B cell (primary cell): ENCODE measurements at regions not wholly inside any gene's neighbourhood (a gene's known extent, or its start where the extent isn't known, plus 50 kb on each side); places are given as distances from the start of the nearest gene placed in this dataset.

Experiments
- ATAC-seq: fragments of 200-7000 bp; cut with Tn5 transposase; one replicate; pipeline ENCODE4 v1.10.0; 2021; ENCODE audit warnings: low read depth, mild to moderate bottlenecking, moderate number of reproducible peaks, moderate library complexity
- CTCF ChIA-PET: fragments of 350-600 bp; sonication (Branson Sonifier 250); formaldehyde crosslinking; loops from one replicate; lab custom pipeline; 2021; ENCODE audit warnings: antibody characterized with exemption, inconsistent platforms; lab: Charles Lee
- POLR2A ChIA-PET: fragments of 350-600 bp; sonication (Branson Sonifier 250); formaldehyde crosslinking; loops from one replicate; lab custom pipeline; 2021; ENCODE audit warnings: antibody characterized with exemption; lab: Charles Lee
- DNase-seq: peaks from one replicate; pipeline ENCODE4 v3.0.0; 2013
- H2AFZ ChIP-seq: 2 replicates; pipeline ENCODE4 v1.6.1; 2012; ENCODE audit warnings: mild to moderate bottlenecking, low read depth, low read length; ENCODE audit not compliant: insufficient read depth, poor library complexity, severe bottlenecking
- H3K27ac ChIP-seq, 2 donors: 1 replicate in 1 of 2; 2 replicates in 1 of 2; pipeline ENCODE4 v1.5.1; 2012 to 2013; ENCODE audit warnings: low read length in 2 of 2, mild to moderate bottlenecking in 2 of 2, moderate library complexity in 1 of 2
- H3K27me3 ChIP-seq, 4 experiments: fragments of 200-600 bp in 1 of 4; sonication (generic) in 1 of 4; replicated peaks in 1 of 4; 1 replicate in 2 of 4; 2 replicates in 2 of 4; pipeline versions ENCODE4 v1.6.1 to v1.7.0; 2013 to 2016; ENCODE audit warnings: low read length in 3 of 4, mild to moderate bottlenecking in 2 of 4, mixed read lengths in 1 of 4, moderate library complexity in 1 of 4; ENCODE audit not compliant: insufficient read depth in 4 of 4, control insufficient read depth in 3 of 4; ENCODE audit errors: control extremely low read depth in 1 of 4
- H3K36me3 ChIP-seq, 2 experiments: replicated peaks in 1 of 2; 1 replicate in 1 of 2; 2 replicates in 1 of 2; pipeline versions ENCODE4 v1.6.1 to v1.7.1; 2013; ENCODE audit warnings: low read length in 1 of 2; ENCODE audit not compliant: insufficient read depth in 2 of 2, control insufficient read depth in 1 of 2; ENCODE audit errors: control extremely low read depth in 1 of 2, extremely low read depth in 1 of 2
- H3K4me1 ChIP-seq, 2 donors: fragments of 200-600 bp in 1 of 2; sonication (generic) in 1 of 2; 1 replicate in 1 of 2; 2 replicates in 1 of 2; pipeline versions ENCODE4 v1.5.1 to v1.6.1; 2013 to 2017; ENCODE audit warnings: low read length in 2 of 2; ENCODE audit not compliant: control insufficient read depth in 2 of 2, insufficient read depth in 2 of 2
- H3K4me2 ChIP-seq: replicated peaks from 2 replicates; pipeline ENCODE3; 2012; ENCODE audit warnings: mild to moderate bottlenecking, low read depth, low read length; ENCODE audit not compliant: poor library complexity, severe bottlenecking
- H3K4me3 ChIP-seq, 5 experiments: fragments of 200-600 bp in 1 of 5; sonication (generic) in 1 of 5; 1 replicate in 3 of 5; 2 replicates in 2 of 5; pipeline versions ENCODE4 v1.5.1 to v1.7.0; 2011 to 2016; ENCODE audit warnings: low read length in 4 of 5, mild to moderate bottlenecking in 4 of 5, low read depth in 2 of 5, control low read depth in 1 of 5, moderate library complexity in 1 of 5; ENCODE audit not compliant: insufficient read depth in 1 of 5; ENCODE audit errors: control extremely low read depth in 1 of 5, extremely low read depth in 1 of 5
- H3K79me2 ChIP-seq: fragments of 200-600 bp; sonication (generic); one replicate; pipeline ENCODE4 v1.6.0; 2016; ENCODE audit warnings: low read length; ENCODE audit not compliant: control insufficient read depth, insufficient read depth
- H3K9ac ChIP-seq: fragments of 200-600 bp; sonication (generic); 2 replicates; pipeline ENCODE4 v1.6.1; 2017; ENCODE audit warnings: mild to moderate bottlenecking, low read length, moderate library complexity
- H3K9me3 ChIP-seq, 3 donors: one replicate each; pipeline versions ENCODE4 v1.6.1 to v1.7.1; 2013; ENCODE audit warnings: low read length in 2 of 3; ENCODE audit not compliant: control insufficient read depth in 2 of 3, insufficient read depth in 1 of 3; ENCODE audit errors: control extremely low read depth in 1 of 3
- H4K20me1 ChIP-seq: 2 replicates; pipeline ENCODE4 v1.6.0; 2012; ENCODE audit warnings: mild to moderate bottlenecking, low read length; ENCODE audit not compliant: insufficient read depth, control insufficient read depth, poor library complexity, severe bottlenecking
- H3K27ac Mint-ChIP-seq: one replicate; pipeline ENCODE4 v1.8.0; 2021; ENCODE audit warnings: mixed read lengths
- H3K27me3 Mint-ChIP-seq: one replicate; pipeline ENCODE4 v1.8.0; 2021; ENCODE audit warnings: mixed read lengths
- H3K4me1 Mint-ChIP-seq: one replicate; pipeline ENCODE4 v1.8.0; 2021; ENCODE audit warnings: mixed read lengths
- H3K4me3 Mint-ChIP-seq: one replicate; pipeline ENCODE4 v1.8.0; 2021; ENCODE audit warnings: mixed read lengths
- H3K9me3 Mint-ChIP-seq: one replicate; pipeline ENCODE4 v1.8.0; 2022; ENCODE audit warnings: mixed read lengths; ENCODE audit not compliant: insufficient read depth
- CTCF ChIP-seq: fragments of 200-600 bp; IDR thresholded peaks from one replicate; pipeline ENCODE4 v1.8.0; 2022; ENCODE audit warnings: antibody characterized with exemption, mild to moderate bottlenecking
- EZH2 ChIP-seq: IDR thresholded peaks from 2 replicates; pipeline ENCODE4 v1.6.1; 2012; ENCODE audit warnings: borderline replicate concordance, low read depth, mild to moderate bottlenecking, moderate library complexity, low read length; ENCODE audit not compliant: insufficient read depth, poor library complexity, severe bottlenecking
- WGBS: methylation state at CpG from one replicate; pipeline ENCODE4 v1.1.5; 2013; ENCODE audit warnings: missing lambda C conversion rate; ENCODE audit not compliant: insufficient coverage; 5-methylcytosine and 5-hydroxymethylcytosine counted together
- intact Hi-C: fragments of 100-400 bp; cut with micrococcal nuclease; formaldehyde crosslinking; loops from one replicate; pipeline ENCODE4 v1.10.0; 2022

- no peaks in the 10 kb centered on the region for H3K79me2 ChIP-seq
- no peak overlapping the region for H3K9ac ChIP-seq
- no peaks in the 10 kb centered on the region for H3K27me3 Mint-ChIP-seq
- H2AFZ ChIP-seq = no peak overlapping the region
- no peak overlapping the region for H3K4me3 ChIP-seq
- H3K4me2 ChIP-seq = no peak overlapping the region
- ATAC-seq (no peak), DNase-seq (no peak)
- no peaks in the 10 kb centered on the region for H3K27me3 ChIP-seq
- H3K4me3 Mint-ChIP-seq = no peak overlapping the region
- H3K4me1 Mint-ChIP-seq = no peaks in the 10 kb centered on the region
- peaks cover 0 to 24% (median 0%) of the 10 kb centered on the region in 3 donors for H3K9me3 ChIP-seq
- CTCF ChIA-PET = no interaction called here
- POLR2A ChIA-PET = no interaction called here
- H4K20me1 ChIP-seq = no peaks in the 10 kb centered on the region
- no peaks in the 10 kb centered on the region for H3K4me1 ChIP-seq
- no peaks in the 10 kb centered on the region for H3K9me3 Mint-ChIP-seq
- TF ChIP-seq CTCF = no peak
- TF ChIP-seq EZH2 = no peak
- intact Hi-C loops = no loop called here
- H3K27ac ChIP-seq = no peak overlapping the region
- 95% methylated on average over 23 of the region's 25 CpGs for WGBS
- H3K27ac Mint-ChIP-seq = no peak overlapping the region
- no peaks in the 10 kb centered on the region for H3K36me3 ChIP-seq
These were observed 252.4 kb upstream of the SALL3 start for GRCh38 chr18:78727057-78727739.

- Mint-ChIP-seq H3K4me1 (no peaks in the 10 kb centered on the region), H3K4me3 (no peak overlapping the region), H3K9me3 (no peaks in the 10 kb centered on the region), H3K27ac (no peak overlapping the region), H3K27me3 (no peaks in the 10 kb centered on the region)
- H3K9ac ChIP-seq = no peak overlapping the region
- 91% methylated on average over 21 of the region's 22 CpGs for WGBS
- H3K79me2 ChIP-seq = no peaks in the 10 kb centered on the region
- POLR2A ChIA-PET = no interaction called here
- no peaks in the 10 kb centered on the region for H3K4me1 ChIP-seq
- CTCF ChIA-PET = no interaction called here
- ATAC-seq = no peak
- no peaks in the 10 kb centered on the region for H3K27me3 ChIP-seq
- TF ChIP-seq EZH2 = no peak
- TF ChIP-seq CTCF = no peak
- H4K20me1 ChIP-seq = no peaks in the 10 kb centered on the region
- H2AFZ ChIP-seq = no peak overlapping the region
- no peaks in the 10 kb centered on the region for H3K36me3 ChIP-seq
- no peak overlapping the region for H3K4me2 ChIP-seq
- H3K27ac ChIP-seq = no peak overlapping the region
- intact Hi-C loops = no loop called here
- no peak for DNase-seq
- no peak overlapping the region for H3K4me3 ChIP-seq
- H3K9me3 ChIP-seq = peaks cover 0 to 29% (median 0%) of the 10 kb centered on the region in 3 donors
These were observed 251.5 kb upstream of the SALL3 start for GRCh38 chr18:78727877-78728783.
